ENCODE measurements at regions not wholly inside any gene's neighbourhood (a gene's known extent, or its start where the extent isn't known, plus 50 kb on each side); places are given as distances from the start of the nearest gene placed in this dataset.

DNA sequence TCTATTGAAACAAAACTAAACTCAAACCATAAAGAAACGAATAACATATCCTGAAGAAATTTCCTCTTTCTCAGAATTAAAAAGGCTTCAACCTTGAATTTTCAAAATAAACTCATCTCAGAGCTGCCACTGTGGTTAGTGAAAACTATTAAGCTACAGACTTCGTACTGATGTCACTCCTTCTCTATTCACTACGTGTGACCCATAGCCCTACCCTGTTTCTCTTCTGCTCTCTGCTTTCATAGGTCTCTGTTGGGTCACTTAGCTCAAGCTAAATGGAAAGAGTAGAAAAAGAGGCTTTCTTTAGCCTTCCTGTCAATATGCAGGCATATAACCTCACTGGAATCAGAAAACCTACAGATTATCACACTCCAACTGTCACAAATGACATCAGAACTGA is 126.6 kb upstream of the MME start:
- no peak overlapping the region for H3K4me2 ChIP-seq (ENCODE audit: insufficient read depth, low read length)
- H3K4me1 ChIP-seq (ENCODE audit: insufficient read depth, low read length), result no peaks in the 10 kb centered on the region
- H3K4me3 ChIP-seq (ENCODE audit: insufficient read depth, low read length), result no peak overlapping the region
- no peaks in the 10 kb centered on the region for H3K79me2 ChIP-seq (ENCODE audit: insufficient read depth, low read length)
- H3K27ac ChIP-seq (ENCODE audit: low read depth, low read length), result no peak overlapping the region
- H3K36me3 ChIP-seq (ENCODE audit: insufficient read depth, low read length), result no peaks in the 10 kb centered on the region
- no peaks in the 10 kb centered on the region for H4K20me1 ChIP-seq (ENCODE audit: insufficient read depth, low read length)
- H3K27me3 ChIP-seq (ENCODE audit: insufficient read depth, low read length), result no peaks in the 10 kb centered on the region
- H3K9me3 ChIP-seq (ENCODE audit: low read depth, low read length), result no peaks in the 10 kb centered on the region
- H2AFZ ChIP-seq (ENCODE audit: low read length), result peak overlapping the region; percentile 32
- TF ChIP-seq, protein P1, sequence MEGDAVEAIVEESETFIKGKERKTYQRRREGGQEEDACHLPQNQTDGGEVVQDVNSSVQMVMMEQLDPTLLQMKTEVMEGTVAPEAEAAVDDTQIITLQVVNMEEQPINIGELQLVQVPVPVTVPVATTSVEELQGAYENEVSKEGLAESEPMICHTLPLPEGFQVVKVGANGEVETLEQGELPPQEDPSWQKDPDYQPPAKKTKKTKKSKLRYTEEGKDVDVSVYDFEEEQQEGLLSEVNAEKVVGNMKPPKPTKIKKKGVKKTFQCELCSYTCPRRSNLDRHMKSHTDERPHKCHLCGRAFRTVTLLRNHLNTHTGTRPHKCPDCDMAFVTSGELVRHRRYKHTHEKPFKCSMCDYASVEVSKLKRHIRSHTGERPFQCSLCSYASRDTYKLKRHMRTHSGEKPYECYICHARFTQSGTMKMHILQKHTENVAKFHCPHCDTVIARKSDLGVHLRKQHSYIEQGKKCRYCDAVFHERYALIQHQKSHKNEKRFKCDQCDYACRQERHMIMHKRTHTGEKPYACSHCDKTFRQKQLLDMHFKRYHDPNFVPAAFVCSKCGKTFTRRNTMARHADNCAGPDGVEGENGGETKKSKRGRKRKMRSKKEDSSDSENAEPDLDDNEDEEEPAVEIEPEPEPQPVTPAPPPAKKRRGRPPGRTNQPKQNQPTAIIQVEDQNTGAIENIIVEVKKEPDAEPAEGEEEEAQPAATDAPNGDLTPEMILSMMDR (IDR thresholded peaks at IDR 0.05; ENCODE audit: extremely low read depth, low read depth, low read length), result no peak
- no peak for DNase-seq (ENCODE audit: insufficient read length, low spot score, missing footprints)

DNA sequence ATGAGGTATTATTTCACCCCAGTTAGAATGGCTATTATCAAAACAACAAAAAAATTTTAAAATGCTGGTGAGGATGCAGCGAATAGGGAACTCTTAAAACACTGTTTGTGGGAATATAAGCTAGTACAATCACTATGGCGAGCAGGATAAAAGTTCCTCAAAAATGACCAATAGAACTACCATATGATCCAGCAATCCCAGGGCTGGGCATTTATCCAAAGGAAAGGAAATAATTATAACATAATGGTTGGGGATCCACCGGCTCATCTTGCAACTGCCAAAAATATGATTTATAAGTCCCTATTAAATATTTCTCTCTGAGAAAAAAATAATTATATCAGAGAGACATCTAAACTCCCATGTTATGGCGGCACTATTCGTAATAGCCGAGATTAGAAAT is 127.6 kb upstream of the MME start:
- no peak overlapping the region for H3K27ac ChIP-seq (ENCODE audit: low read depth, low read length)
- no peak for DNase-seq (ENCODE audit: insufficient read length, low spot score, missing footprints)
- no peak overlapping the region for H3K4me3 ChIP-seq (ENCODE audit: insufficient read depth, low read length)
- no peaks in the 10 kb centered on the region for H3K36me3 ChIP-seq (ENCODE audit: insufficient read depth, low read length)
- H2AFZ ChIP-seq (ENCODE audit: low read length), result no peak overlapping the region
- no peak overlapping the region for H3K4me2 ChIP-seq (ENCODE audit: insufficient read depth, low read length)
- TF ChIP-seq, protein P1 (IDR thresholded peaks at IDR 0.05; ENCODE audit: extremely low read depth, low read depth, low read length), result no peak
- H3K9me3 ChIP-seq (ENCODE audit: low read depth, low read length), result no peaks in the 10 kb centered on the region
- H3K27me3 ChIP-seq (ENCODE audit: insufficient read depth, low read length), result no peaks in the 10 kb centered on the region
- H3K4me1 ChIP-seq (ENCODE audit: insufficient read depth, low read length), result no peaks in the 10 kb centered on the region
- H4K20me1 ChIP-seq (ENCODE audit: insufficient read depth, low read length), result no peaks in the 10 kb centered on the region
- no peaks in the 10 kb centered on the region for H3K79me2 ChIP-seq (ENCODE audit: insufficient read depth, low read length)

DNA sequence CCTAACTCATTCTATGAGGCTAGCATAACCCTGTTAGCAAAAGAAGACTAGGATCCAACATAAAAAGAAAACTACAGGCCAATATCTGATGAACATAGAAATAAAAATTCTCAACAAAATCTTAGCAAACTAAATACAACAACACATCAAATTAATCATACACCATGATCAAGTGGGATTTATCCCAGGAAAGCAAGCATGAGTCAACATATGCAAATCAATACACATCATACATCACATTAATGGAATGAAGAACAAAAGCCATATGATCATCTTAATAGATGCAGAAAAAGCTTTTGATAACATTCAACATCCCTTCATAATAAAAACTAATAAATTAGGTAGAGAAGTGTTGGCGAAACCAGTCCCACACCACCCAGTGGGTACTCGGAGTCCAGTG is 136.1 kb upstream of the MME start:
- H3K27me3 ChIP-seq (ENCODE audit: insufficient read depth, low read length), result no peaks in the 10 kb centered on the region

DNA sequence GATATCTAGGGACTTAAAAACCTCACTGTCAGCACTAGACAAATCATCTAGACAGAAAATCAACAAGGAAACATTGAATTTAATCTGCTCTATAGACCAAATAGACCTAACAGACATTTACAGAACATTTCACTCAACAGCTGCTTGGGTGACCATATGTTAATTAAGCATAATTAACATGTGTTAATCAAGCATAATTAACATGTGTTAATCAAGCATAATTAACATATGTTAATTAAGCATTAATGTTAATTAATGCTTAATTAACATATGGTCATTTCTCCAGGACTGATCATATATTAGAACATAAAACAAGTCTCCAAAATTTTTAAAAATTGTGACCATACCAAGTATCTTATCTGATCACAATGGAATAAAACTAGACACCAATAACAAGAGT is 137.3 kb upstream of the MME start:
- Histone ChIP-seq H3K9me3 (ENCODE audit: low read depth, low read length) (no peaks in the 10 kb centered on the region), H4K20me1 (ENCODE audit: insufficient read depth, low read length) (no peaks in the 10 kb centered on the region), H3K27ac (ENCODE audit: low read depth, low read length) (no peak overlapping the region), H3K79me2 (ENCODE audit: insufficient read depth, low read length) (no peaks in the 10 kb centered on the region), H3K4me1 (ENCODE audit: insufficient read depth, low read length) (no peaks in the 10 kb centered on the region), H2AFZ (ENCODE audit: low read length) (no peak overlapping the region), H3K4me2 (ENCODE audit: insufficient read depth, low read length) (no peak overlapping the region), H3K27me3 (ENCODE audit: insufficient read depth, low read length) (no peaks in the 10 kb centered on the region), H3K4me3 (ENCODE audit: insufficient read depth, low read length) (no peak overlapping the region), H3K36me3 (ENCODE audit: insufficient read depth, low read length) (no peaks in the 10 kb centered on the region)
- no peak for DNase-seq (ENCODE audit: insufficient read length, low spot score, missing footprints)
- TF ChIP-seq, protein P1 (IDR thresholded peaks at IDR 0.05; ENCODE audit: extremely low read depth, low read depth, low read length), result no peak

More for the DNA sequence above, 136.1 kb upstream of the MME start:
- H3K36me3 ChIP-seq (ENCODE audit: insufficient read depth, low read length), result no peaks in the 10 kb centered on the region
- TF ChIP-seq, protein P1 (IDR thresholded peaks at IDR 0.05; ENCODE audit: extremely low read depth, low read depth, low read length), result no peak
- H2AFZ ChIP-seq (ENCODE audit: low read length), result no peak overlapping the region
- H3K9me3 ChIP-seq (ENCODE audit: low read depth, low read length), result no peaks in the 10 kb centered on the region
- no peaks in the 10 kb centered on the region for H3K4me1 ChIP-seq (ENCODE audit: insufficient read depth, low read length)
- H3K79me2 ChIP-seq (ENCODE audit: insufficient read depth, low read length), result no peaks in the 10 kb centered on the region
- DNase-seq (ENCODE audit: insufficient read length, low spot score, missing footprints), result no peak
- no peak overlapping the region for H3K4me3 ChIP-seq (ENCODE audit: insufficient read depth, low read length)
- no peak overlapping the region for H3K4me2 ChIP-seq (ENCODE audit: insufficient read depth, low read length)
- H4K20me1 ChIP-seq (ENCODE audit: insufficient read depth, low read length), result no peaks in the 10 kb centered on the region
- H3K27ac ChIP-seq (ENCODE audit: low read depth, low read length), result no peak overlapping the region
